GM21390 (cell line): ENCODE measurements at regions not wholly inside any gene's neighbourhood (a gene's known extent, or its start where the extent isn't known, plus 50 kb on each side); places are given as distances from the start of the nearest gene placed in this dataset.
A peak's percentile ranks its signal among the peaks of the same experiment; 100 is the strongest.

ENCODE experiments used
- ATAC-seq: cut with Tn5 transposase; IDR thresholded peaks from one replicate; pipeline ENCODE4 v1.9.1; 2021; ENCODE audit not compliant: unreplicated experiment

GRCh38 chr2:133936601-133937000, 317.3 kb upstream of the MGAT5 start:
- ATAC-seq, result no peak

GRCh38 chr2:133937669-133938068, 316.2 kb upstream of the MGAT5 start:
- ATAC-seq, result no peak

- ATAC-seq, result no peak
Measured at GRCh38 chr2:133940134-133940533, 313.7 kb upstream of the MGAT5 start.

GRCh38 chr2:133941666-133942065, 312.2 kb upstream of the MGAT5 start:
- ATAC-seq, result no peak

- no peak for ATAC-seq
Measured at GRCh38 chr2:133942398-133942797, 311.5 kb upstream of the MGAT5 start.

- ATAC-seq, result no peak
Measured at GRCh38 chr2:133943108-133943507, 310.8 kb upstream of the MGAT5 start.

GRCh38 chr2:133945089-133945488, 308.8 kb upstream of the MGAT5 start:
- ATAC-seq, result no peak

- ATAC-seq, result no peak
Measured at GRCh38 chr2:133947057-133947456, 306.8 kb upstream of the MGAT5 start.

GRCh38 chr2:133948610-133949290, 305.1 kb upstream of the MGAT5 start:
- no peak for ATAC-seq

GRCh38 chr2:133949595-133949994, 304.3 kb upstream of the MGAT5 start:
- ATAC-seq, result no peak

GRCh38 chr2:133951209-133951608, 302.7 kb upstream of the MGAT5 start:
- ATAC-seq, result no peak

- ATAC-seq, result peak; percentile 45
Measured at GRCh38 chr2:133952420-133952819, 301.5 kb upstream of the MGAT5 start.

GRCh38 chr2:133952896-133953295, 301.0 kb upstream of the MGAT5 start:
- no peak for ATAC-seq

- peak; percentile 61 for ATAC-seq
Measured at GRCh38 chr2:133953524-133953923, 300.3 kb upstream of the MGAT5 start.

- ATAC-seq, result no peak
Measured at GRCh38 chr2:133954636-133955035, 299.2 kb upstream of the MGAT5 start.

GRCh38 chr2:133955169-133955568, 298.7 kb upstream of the MGAT5 start:
- no peak for ATAC-seq

GRCh38 chr2:133956434-133956935, 297.4 kb upstream of the MGAT5 start:
- no peak for ATAC-seq

GRCh38 chr2:133957724-133958480, 296.0 kb upstream of the MGAT5 start:
- no peak for ATAC-seq

GRCh38 chr2:133959066-133959465, 294.8 kb upstream of the MGAT5 start:
- ATAC-seq, result no peak

GRCh38 chr2:133966720-133967304, 287.1 kb upstream of the MGAT5 start:
- no peak for ATAC-seq

- ATAC-seq, result no peak
Measured at GRCh38 chr2:133967326-133967725, 286.5 kb upstream of the MGAT5 start.

GRCh38 chr2:133968446-133968845, 285.4 kb upstream of the MGAT5 start:
- ATAC-seq, result no peak
